NCI-H774 (cell line): ENCODE measurements at regions not wholly inside any gene's neighbourhood (a gene's known extent, or its start where the extent isn't known, plus 50 kb on each side); places are given as distances from the start of the nearest gene placed in this dataset.

Source experiments
- DNase-seq: peaks from one replicate; lab custom pipeline; 2025; lab: John Stamatoyannopoulos, UW

GRCh38 chr21:27817902-27818623 is 851.2 kb upstream of the ADAMTS5 start:
- DNase-seq = no peak

- DNase-seq = no peak
Observed at GRCh38 chr21:27817074-27817473, 850.2 kb upstream of the ADAMTS5 start.

- DNase-seq = no peak
Observed at GRCh38 chr21:27816301-27816700, 849.4 kb upstream of the ADAMTS5 start.

GRCh38 chr21:27814226-27814625 is 847.3 kb upstream of the ADAMTS5 start:
- DNase-seq = no peak

GRCh38 chr21:27813750-27814149 is 846.9 kb upstream of the ADAMTS5 start:
- no peak for DNase-seq

GRCh38 chr21:27813344-27813743 is 846.5 kb upstream of the ADAMTS5 start:
- no peak for DNase-seq

GRCh38 chr21:27812279-27812678 is 845.4 kb upstream of the ADAMTS5 start:
- no peak for DNase-seq

- no peak for DNase-seq
Observed at GRCh38 chr21:27808923-27809322, 842.0 kb upstream of the ADAMTS5 start.

GRCh38 chr21:27807596-27807995 is 840.7 kb upstream of the ADAMTS5 start:
- DNase-seq = no peak

GRCh38 chr21:27806281-27806680 is 839.4 kb upstream of the ADAMTS5 start:
- no peak for DNase-seq

GRCh38 chr21:27805696-27806095 is 838.8 kb upstream of the ADAMTS5 start:
- no peak for DNase-seq

GRCh38 chr21:27804515-27804914 is 837.6 kb upstream of the ADAMTS5 start:
- DNase-seq = no peak

- no peak for DNase-seq
Observed at GRCh38 chr21:27803571-27803970, 836.7 kb upstream of the ADAMTS5 start.

- DNase-seq = no peak
Observed at GRCh38 chr21:27802816-27803475, 836.1 kb upstream of the ADAMTS5 start.

GRCh38 chr21:27799861-27800260 is 833.0 kb upstream of the ADAMTS5 start:
- DNase-seq = no peak

- DNase-seq = no peak
Observed at GRCh38 chr21:27796106-27796505, 829.2 kb upstream of the ADAMTS5 start.

- no peak for DNase-seq
Observed at GRCh38 chr21:27795418-27795817, 828.5 kb upstream of the ADAMTS5 start.

GRCh38 chr21:27793901-27794300 is 827.0 kb upstream of the ADAMTS5 start:
- no peak for DNase-seq

- no peak for DNase-seq
Observed at GRCh38 chr21:27787046-27787445, 820.2 kb upstream of the ADAMTS5 start.

- no peak for DNase-seq
Observed at GRCh38 chr21:27779606-27780005, 812.7 kb upstream of the ADAMTS5 start.

GRCh38 chr21:27776925-27777553 is 810.2 kb upstream of the ADAMTS5 start:
- no peak for DNase-seq

GRCh38 chr21:27772816-27773215 is 805.9 kb upstream of the ADAMTS5 start:
- DNase-seq = no peak

GRCh38 chr21:27771938-27772483 is 805.1 kb upstream of the ADAMTS5 start:
- no peak for DNase-seq
